ENCODE measurements at regions not wholly inside any gene's neighbourhood (a gene's known extent, or its start where the extent isn't known, plus 50 kb on each side); places are given as distances from the start of the nearest gene placed in this dataset.

GRCh38 chr17:77679589-77679988, 278.9 kb upstream of the TNRC6C start:
- no TSS peak for BruUV-seq (replicated peaks)
- Histone ChIP-seq H3F3A (ENCODE audit: low read length, unreplicated experiment) (no peaks in the 10 kb centered on the region), H3K27me3 (ENCODE audit: low read length) (peaks cover 76% of the 10 kb centered on the region), H4K20me1 (ENCODE audit: low read length) (no peaks in the 10 kb centered on the region), H3K9me2 (replicated peaks; ENCODE audit: low read length) (no peaks in the 10 kb centered on the region), H3K4me1 (ENCODE audit: insufficient read depth, low read length) (no peaks in the 10 kb centered on the region), H2AFZ (ENCODE audit: low read length) (no peak overlapping the region), H3K9me3 (ENCODE audit: low read length) (no peaks in the 10 kb centered on the region), H3K4me2 (ENCODE audit: low read length) (no peak overlapping the region), H3K9ac (ENCODE audit: low read length) (no peak overlapping the region), H3K79me2 (ENCODE audit: low read length) (no peaks in the 10 kb centered on the region), H3K27ac (ENCODE audit: low read length) (no peak overlapping the region), H3K4me3 (ENCODE audit: low read length) (no peak overlapping the region), H3K36me3 (ENCODE audit: low read depth, low read length) (no peaks in the 10 kb centered on the region)
- ChIA-PET CTCF (no interaction called here), POLR2A (ENCODE audit: unreplicated experiment) (no interaction called here)
- TF ChIP-seq EZH2phosphoT487 (IDR thresholded peaks at IDR 0.05; ENCODE audit: borderline replicate concordance, low read length) = no peak
- no peak for TF ChIP-seq CTCF (conservative IDR thresholded peaks at IDR 0.05; ENCODE audit: low read depth, low read length)
- no peak for TF ChIP-seq EZH2 (IDR thresholded peaks at IDR 0.05; ENCODE audit: low read length, unreplicated experiment)
- DNase-seq = no peak
- no peak for ATAC-seq
- intact Hi-C loops (cut with micrococcal nuclease) = no loop called here

GRCh38 chr17:77681861-77682260, 276.6 kb upstream of the TNRC6C start:
- Histone ChIP-seq H3K4me2 (ENCODE audit: low read length) (no peak overlapping the region), H3K9ac (ENCODE audit: low read length) (no peak overlapping the region), H2AFZ (ENCODE audit: low read length) (no peak overlapping the region), H3K27ac (ENCODE audit: low read length) (no peak overlapping the region), H3K27me3 (ENCODE audit: low read length) (peaks cover 76% of the 10 kb centered on the region), H3K36me3 (ENCODE audit: low read depth, low read length) (no peaks in the 10 kb centered on the region), H4K20me1 (ENCODE audit: low read length) (no peaks in the 10 kb centered on the region), H3K79me2 (ENCODE audit: low read length) (no peaks in the 10 kb centered on the region), H3K4me3 (ENCODE audit: low read length) (no peak overlapping the region), H3K4me1 (ENCODE audit: insufficient read depth, low read length) (no peaks in the 10 kb centered on the region), H3K9me3 (ENCODE audit: low read length) (no peaks in the 10 kb centered on the region; the same call in 1 of the 2 replicates), H3K9me2 (replicated peaks; ENCODE audit: low read length) (no peaks in the 10 kb centered on the region), H3F3A (ENCODE audit: low read length, unreplicated experiment) (no peaks in the 10 kb centered on the region)
- TF ChIP-seq EZH2phosphoT487 (IDR thresholded peaks at IDR 0.05; ENCODE audit: borderline replicate concordance, low read length) = no peak
- TF ChIP-seq CTCF (conservative IDR thresholded peaks at IDR 0.05; ENCODE audit: low read depth, low read length) = no peak
- TF ChIP-seq EZH2 (IDR thresholded peaks at IDR 0.05; ENCODE audit: low read length, unreplicated experiment) = no peak
- DNase-seq = peak; percentile 6
- no peak for ATAC-seq
- intact Hi-C loops (cut with micrococcal nuclease) = no loop called here
- POLR2A ChIA-PET (ENCODE audit: unreplicated experiment) = no interaction called here
- BruUV-seq (replicated peaks) = no TSS peak
- CTCF ChIA-PET = no interaction called here

GRCh38 chr17:77684803-77685798, 273.4 kb upstream of the TNRC6C start:
- no peak overlapping the region for H3K27ac ChIP-seq (ENCODE audit: low read length)
- DNase-seq (no peak), ATAC-seq (no peak)
- H3K9me3 ChIP-seq (ENCODE audit: low read length) = no peaks in the 10 kb centered on the region; the same call in 1 of the 2 replicates
- H3K4me1 ChIP-seq (ENCODE audit: insufficient read depth, low read length) = no peaks in the 10 kb centered on the region
- H3K36me3 ChIP-seq (ENCODE audit: low read depth, low read length) = no peaks in the 10 kb centered on the region
- ChIA-PET POLR2A (ENCODE audit: unreplicated experiment) (no interaction called here), CTCF (no interaction called here)
- peaks cover 69% of the 10 kb centered on the region for H3K27me3 ChIP-seq (ENCODE audit: low read length)
- BruUV-seq (replicated peaks) = no TSS peak
- H3F3A ChIP-seq (ENCODE audit: low read length, unreplicated experiment) = no peaks in the 10 kb centered on the region
- no peaks in the 10 kb centered on the region for H4K20me1 ChIP-seq (ENCODE audit: low read length)
- no peak for TF ChIP-seq CTCF (conservative IDR thresholded peaks at IDR 0.05; ENCODE audit: low read depth, low read length)
- TF ChIP-seq EZH2 (IDR thresholded peaks at IDR 0.05; ENCODE audit: low read length, unreplicated experiment) = no peak
- TF ChIP-seq EZH2phosphoT487 (IDR thresholded peaks at IDR 0.05; ENCODE audit: borderline replicate concordance, low read length) = no peak
- no peak overlapping the region for H3K4me3 ChIP-seq (ENCODE audit: low read length)
- no peaks in the 10 kb centered on the region for H3K79me2 ChIP-seq (ENCODE audit: low read length)
- H3K9ac ChIP-seq (ENCODE audit: low read length) = no peak overlapping the region
- H2AFZ ChIP-seq (ENCODE audit: low read length) = no peak overlapping the region
- no peaks in the 10 kb centered on the region for H3K9me2 ChIP-seq (replicated peaks; ENCODE audit: low read length)
- intact Hi-C loops (cut with micrococcal nuclease) = no loop called here
- H3K4me2 ChIP-seq (ENCODE audit: low read length) = no peak overlapping the region

All from PC-3 (cell line).